Thyroid gland (tissue), 4 donors: ENCODE measurements at regions not wholly inside any gene's neighbourhood (a gene's known extent, or its start where the extent isn't known, plus 50 kb on each side); places are given as distances from the start of the nearest gene placed in this dataset.

ENCODE experiments used
- DNase-seq, 2 donors: peaks; one replicate each; pipeline ENCODE4 v3.0.0-alpha.2; 2019
- H3K27ac ChIP-seq, 3 donors: fragments of 200-600 bp; sonication (generic); 1 replicate in 2 of 3; 2 replicates in 1 of 3; pipeline ENCODE4 v1.5.1; 2016 to 2019; ENCODE audit warnings: mild to moderate bottlenecking in 1 of 3, moderate library complexity in 1 of 3
- H3K27me3 ChIP-seq: fragments of 200-600 bp; sonication (generic); one replicate; pipeline ENCODE4 v1.5.1; 2019
- H3K36me3 ChIP-seq, 2 donors: fragments of 200-600 bp; sonication (generic); one replicate each; pipeline ENCODE4 v1.5.1; 2016 to 2019
- H3K4me1 ChIP-seq, 2 donors: fragments of 200-600 bp; sonication (generic); one replicate each; pipeline ENCODE4 v1.5.1; 2017 to 2019
- H3K4me3 ChIP-seq, 3 donors: fragments of 200-600 bp; sonication (generic); replicated peaks in 1 of 3; 1 replicate in 2 of 3; 2 replicates in 1 of 3; pipeline ENCODE4 v1.5.1; 2016; ENCODE audit warnings: mild to moderate bottlenecking in 1 of 3
- H3K9me3 ChIP-seq: fragments of 200-600 bp; sonication (generic); one replicate; pipeline ENCODE4 v1.5.1; 2017
- POLR2A ChIP-seq, 2 donors: fragments of 450-650 bp; IDR thresholded peaks; one replicate each; pipeline ENCODE4 v1.6.1; 2017; ENCODE audit warnings: antibody characterized with exemption in 2 of 2, mild to moderate bottlenecking in 2 of 2, moderate library complexity in 1 of 2
- WGBS, 2 donors: methylation state at CpG; one replicate each; pipeline ENCODE4 v1.1.5; 2017; 5-methylcytosine and 5-hydroxymethylcytosine counted together
- intact Hi-C: fragments of 100-400 bp; cut with DNase I; formaldehyde crosslinking; loops from one replicate; pipeline ENCODE4 v1.15.1; 2023
- TF ChIP-seq, protein P1 (sequence below), 6 experiments: fragments of 200-600 bp in 3 of 6; fragments of 450-650 bp in 3 of 6; sonication (generic) in 3 of 6; IDR thresholded peaks; one replicate each; pipeline ENCODE4 v1.5.1; 2016 to 2019; ENCODE audit warnings: antibody characterized with exemption in 6 of 6, mild to moderate bottlenecking in 2 of 6, inconsistent platforms in 1 of 6, moderate library complexity in 1 of 6

DNA sequence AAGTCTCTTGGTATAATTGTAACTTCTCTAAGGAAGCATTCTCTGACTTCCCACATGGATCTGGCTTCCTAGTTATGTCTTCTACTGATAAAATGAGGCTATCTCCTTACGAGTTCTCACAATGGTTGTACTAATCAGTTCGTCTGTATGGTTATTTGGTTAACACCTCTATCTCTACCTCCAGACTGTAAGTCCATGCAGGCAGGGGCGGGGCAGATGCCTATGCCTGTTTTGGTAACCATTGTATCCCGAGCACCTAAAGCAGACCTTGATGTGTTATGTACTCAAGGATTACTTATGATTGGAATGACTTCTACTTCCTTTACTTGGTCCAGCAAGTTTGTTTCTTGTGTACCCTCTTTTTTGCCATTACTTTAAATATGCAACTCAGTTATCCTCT, 125.0 kb upstream of the PITX1 start:
- H3K4me1 ChIP-seq, result no peaks in the 10 kb centered on the region
- no peak for DNase-seq
- no peaks in the 10 kb centered on the region for H3K9me3 ChIP-seq
- no peaks in the 10 kb centered on the region for H3K36me3 ChIP-seq
- intact Hi-C loops, result no loop called here
- H3K27ac ChIP-seq, result no peak overlapping the region
- 73 to 79% methylated on average over 4 of the region's 4 CpGs for WGBS, 2 donors
- no peak overlapping the region for H3K4me3 ChIP-seq
- TF ChIP-seq, protein P1, sequence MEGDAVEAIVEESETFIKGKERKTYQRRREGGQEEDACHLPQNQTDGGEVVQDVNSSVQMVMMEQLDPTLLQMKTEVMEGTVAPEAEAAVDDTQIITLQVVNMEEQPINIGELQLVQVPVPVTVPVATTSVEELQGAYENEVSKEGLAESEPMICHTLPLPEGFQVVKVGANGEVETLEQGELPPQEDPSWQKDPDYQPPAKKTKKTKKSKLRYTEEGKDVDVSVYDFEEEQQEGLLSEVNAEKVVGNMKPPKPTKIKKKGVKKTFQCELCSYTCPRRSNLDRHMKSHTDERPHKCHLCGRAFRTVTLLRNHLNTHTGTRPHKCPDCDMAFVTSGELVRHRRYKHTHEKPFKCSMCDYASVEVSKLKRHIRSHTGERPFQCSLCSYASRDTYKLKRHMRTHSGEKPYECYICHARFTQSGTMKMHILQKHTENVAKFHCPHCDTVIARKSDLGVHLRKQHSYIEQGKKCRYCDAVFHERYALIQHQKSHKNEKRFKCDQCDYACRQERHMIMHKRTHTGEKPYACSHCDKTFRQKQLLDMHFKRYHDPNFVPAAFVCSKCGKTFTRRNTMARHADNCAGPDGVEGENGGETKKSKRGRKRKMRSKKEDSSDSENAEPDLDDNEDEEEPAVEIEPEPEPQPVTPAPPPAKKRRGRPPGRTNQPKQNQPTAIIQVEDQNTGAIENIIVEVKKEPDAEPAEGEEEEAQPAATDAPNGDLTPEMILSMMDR (IDR thresholded peaks at IDR 0.05), result no peak
- TF ChIP-seq POLR2A (IDR thresholded peaks at IDR 0.05), result no peak
- H3K27me3 ChIP-seq, result no peaks in the 10 kb centered on the region

DNA sequence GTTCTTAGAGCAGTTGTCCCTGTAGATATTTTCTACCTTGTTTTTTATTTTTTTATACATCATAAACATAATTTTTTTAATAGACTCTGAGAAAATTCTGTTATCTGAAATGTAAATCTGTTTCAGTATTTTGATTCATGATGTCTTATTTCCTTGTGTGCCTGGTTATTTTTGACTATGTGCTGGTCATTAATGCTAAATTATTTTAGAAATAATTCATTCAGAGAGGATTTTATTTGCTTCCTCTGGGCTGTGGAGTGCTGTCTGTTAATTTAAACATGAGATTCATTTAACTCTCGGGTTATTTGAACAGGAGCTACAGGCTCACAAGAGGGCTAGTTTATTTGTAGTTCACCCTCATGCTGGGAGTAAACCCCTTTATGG, 124.3 kb upstream of the PITX1 start:
- no peaks in the 10 kb centered on the region for H3K9me3 ChIP-seq
- no peaks in the 10 kb centered on the region for H3K4me1 ChIP-seq
- no peak overlapping the region for H3K27ac ChIP-seq
- intact Hi-C loops, result no loop called here
- WGBS, 2 donors, result 83 to 90% methylated on average over 1 of the region's 1 CpG
- no peak for TF ChIP-seq POLR2A (IDR thresholded peaks at IDR 0.05)
- TF ChIP-seq, protein P1 (IDR thresholded peaks at IDR 0.05), result no peak
- H3K27me3 ChIP-seq, result no peaks in the 10 kb centered on the region
- DNase-seq, result no peak
- H3K36me3 ChIP-seq, result no peaks in the 10 kb centered on the region
- no peak overlapping the region for H3K4me3 ChIP-seq

DNA sequence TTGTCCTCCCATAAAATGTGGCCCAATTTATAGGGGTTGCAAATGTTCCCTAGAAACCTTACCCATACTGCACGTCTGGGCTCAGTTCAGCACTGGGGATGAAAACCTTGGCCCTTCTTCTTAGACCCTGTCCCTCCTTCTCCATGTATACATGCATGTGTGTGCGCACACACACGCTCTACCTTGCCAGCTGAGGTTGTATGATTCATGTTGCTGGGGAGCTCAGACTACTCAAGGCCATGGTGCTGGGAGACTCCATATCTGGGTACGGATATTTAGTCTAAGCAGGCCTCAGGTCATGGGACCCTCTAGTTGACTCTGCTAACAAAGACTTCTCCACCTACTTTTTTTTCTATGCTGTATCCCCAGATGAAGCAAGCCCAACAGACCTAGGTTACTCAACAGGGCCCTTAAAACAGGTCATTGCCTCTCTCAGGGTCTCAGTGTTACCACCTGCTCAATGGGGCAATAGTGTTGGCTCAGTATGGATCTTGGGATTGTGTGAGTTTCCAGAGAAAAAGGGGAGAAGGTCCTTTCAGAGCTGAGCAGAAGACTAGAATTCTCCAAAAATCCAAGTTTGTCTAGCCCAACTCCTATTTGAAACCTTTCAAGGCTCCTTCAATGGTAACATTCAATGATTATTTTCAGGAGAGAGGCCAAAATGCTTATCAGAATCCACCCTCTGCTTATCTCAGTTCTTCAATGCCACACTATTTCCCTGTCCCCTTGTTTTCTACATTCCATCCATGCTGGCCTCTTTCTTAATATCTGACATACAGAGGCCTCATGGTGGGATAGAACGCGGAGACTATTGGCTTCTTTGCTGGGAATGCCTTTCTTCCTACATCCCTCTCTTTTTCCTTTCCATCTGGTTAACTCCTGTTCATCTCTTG, 123.6 kb upstream of the PITX1 start:
- TF ChIP-seq POLR2A (IDR thresholded peaks at IDR 0.05), result no peak
- TF ChIP-seq, protein P1 (IDR thresholded peaks at IDR 0.05), result no peak

DNA sequence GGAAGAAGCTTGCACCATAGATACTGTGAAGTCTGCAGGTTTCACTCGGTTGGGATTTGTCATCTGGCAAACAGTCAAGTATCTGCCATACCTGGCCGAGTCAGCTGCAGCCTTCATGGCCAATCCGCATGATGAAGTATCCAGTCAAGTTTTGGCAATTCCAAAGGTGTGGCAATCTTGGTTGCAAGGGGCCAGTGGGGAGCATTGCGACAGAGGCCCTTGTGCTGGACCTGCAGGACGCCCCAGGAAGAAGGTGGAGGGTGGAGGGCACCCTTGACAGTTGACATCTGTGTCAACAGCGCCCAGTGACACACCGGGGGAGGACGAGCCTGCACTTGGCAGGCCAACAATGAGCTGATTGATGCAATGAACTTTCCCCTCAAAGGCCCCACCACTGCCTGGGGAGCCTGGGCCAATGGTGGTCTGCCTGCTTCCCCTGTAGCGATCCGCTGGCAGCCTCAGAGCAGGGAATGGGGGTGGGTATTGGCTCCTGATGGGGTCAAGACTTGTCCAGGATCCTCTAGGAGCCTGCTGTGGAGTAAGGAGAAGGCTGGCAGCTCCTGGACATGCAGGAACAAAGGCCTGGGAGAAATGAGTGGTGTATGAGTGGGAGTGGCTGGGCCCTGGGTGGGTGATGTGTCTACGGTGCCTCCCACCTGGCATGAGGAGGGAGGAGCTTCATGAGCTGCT, 122.8 kb upstream of the PITX1 start:
- Histone ChIP-seq H3K4me1 (no peaks in the 10 kb centered on the region), H3K9me3 (no peaks in the 10 kb centered on the region), H3K27me3 (no peaks in the 10 kb centered on the region), H3K36me3 (no peaks in the 10 kb centered on the region), H3K4me3 (no peak overlapping the region), H3K27ac (no peak overlapping the region)
- TF ChIP-seq POLR2A (IDR thresholded peaks at IDR 0.05), result no peak
- TF ChIP-seq, protein P1 (IDR thresholded peaks at IDR 0.05), result no peak
- 68 to 80% methylated on average over 6 to 11 of the region's 11 CpGs for WGBS, 2 donors
- no peak for DNase-seq
- intact Hi-C loops, result no loop called here

More for the DNA sequence above, 123.6 kb upstream of the PITX1 start:
- intact Hi-C loops, result no loop called here
- DNase-seq, result no peak
- H3K4me3 ChIP-seq, result no peak overlapping the region
- H3K27me3 ChIP-seq, result no peaks in the 10 kb centered on the region
- no peaks in the 10 kb centered on the region for H3K4me1 ChIP-seq
- WGBS, 2 donors, result 96 to 98% methylated on average over 6 of the region's 6 CpGs
- H3K27ac ChIP-seq, result no peak overlapping the region
- H3K36me3 ChIP-seq, result no peaks in the 10 kb centered on the region
- no peaks in the 10 kb centered on the region for H3K9me3 ChIP-seq

DNA sequence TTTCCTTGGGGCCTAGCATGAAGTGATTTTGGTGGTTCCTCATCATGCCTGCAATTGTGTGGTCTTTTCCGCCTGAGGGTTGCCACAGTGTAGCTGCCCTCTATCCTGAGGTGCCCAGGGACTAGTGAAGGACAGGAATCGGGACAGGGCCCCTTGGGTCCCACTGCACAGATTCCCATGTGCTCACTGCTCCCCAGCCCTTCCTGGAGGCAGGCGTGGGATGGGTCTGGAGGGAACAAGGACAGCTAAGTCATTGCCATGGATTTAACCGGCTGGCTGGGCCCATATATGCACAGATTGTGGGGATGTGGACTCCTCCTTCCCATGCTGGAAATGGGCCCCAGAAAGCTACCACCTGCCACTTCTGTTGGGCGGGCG, 122.3 kb upstream of the PITX1 start:
- DNase-seq, result no peak
- Histone ChIP-seq H3K27me3 (no peaks in the 10 kb centered on the region), H3K4me3 (no peak overlapping the region), H3K4me1 (no peaks in the 10 kb centered on the region), H3K27ac (no peak overlapping the region), H3K9me3 (no peaks in the 10 kb centered on the region), H3K36me3 (no peaks in the 10 kb centered on the region)
- intact Hi-C loops, result no loop called here
- WGBS, 2 donors, result 96 to 99% methylated on average over 6 of the region's 6 CpGs
- TF ChIP-seq, protein P1 (IDR thresholded peaks at IDR 0.05), result no peak
- no peak for TF ChIP-seq POLR2A (IDR thresholded peaks at IDR 0.05)
